Peyer's patch (tissue), 4 donors: ENCODE measurements at regions not wholly inside any gene's neighbourhood (a gene's known extent, or its start where the extent isn't known, plus 50 kb on each side); places are given as distances from the start of the nearest gene placed in this dataset.

ENCODE experiments used
- DNase-seq, 3 donors: peaks; one replicate each; pipeline ENCODE4 v3.0.0-alpha.2; 2017 to 2019
- H3K27ac ChIP-seq, 4 donors: fragments of 200-600 bp; sonication (generic); one replicate each; pipeline ENCODE4 v1.5.1; 2016 to 2019
- H3K27me3 ChIP-seq, 2 donors: fragments of 200-600 bp; sonication (generic); one replicate each; pipeline ENCODE4 v1.5.1; 2019
- H3K36me3 ChIP-seq, 3 donors: fragments of 200-600 bp; sonication (generic); one replicate each; pipeline ENCODE4 v1.5.1; 2016 to 2019
- H3K4me1 ChIP-seq, 4 donors: fragments of 200-600 bp; sonication (generic); one replicate each; pipeline ENCODE4 v1.5.1; 2016 to 2019
- H3K4me3 ChIP-seq, 4 donors: fragments of 200-600 bp; sonication (generic); 1 replicate in 3 of 4; 2 replicates in 1 of 4; pipeline ENCODE4 v1.5.1; 2016 to 2019; ENCODE audit warnings: mild to moderate bottlenecking in 1 of 4
- H3K9me3 ChIP-seq, 4 donors: fragments of 200-600 bp; sonication (generic); one replicate each; pipeline ENCODE4 v1.5.1; 2016 to 2019; ENCODE audit warnings: mild to moderate bottlenecking in 1 of 4
- POLR2A ChIP-seq, 2 donors: fragments of 450-650 bp; IDR thresholded peaks; one replicate each; pipeline ENCODE4 v1.5.1; 2017; ENCODE audit warnings: antibody characterized with exemption in 2 of 2, mild to moderate bottlenecking in 2 of 2, moderate library complexity in 2 of 2
- TF ChIP-seq, protein P1 (sequence below), 6 experiments: fragments of 450-650 bp in 4 of 6; fragments of 200-600 bp in 2 of 6; sonication (generic) in 1 of 6; IDR thresholded peaks; one replicate each; pipeline ENCODE4 v1.5.1; 2017 to 2019; ENCODE audit warnings: antibody characterized with exemption in 6 of 6, mild to moderate bottlenecking in 3 of 6, moderate library complexity in 1 of 6

DNA sequence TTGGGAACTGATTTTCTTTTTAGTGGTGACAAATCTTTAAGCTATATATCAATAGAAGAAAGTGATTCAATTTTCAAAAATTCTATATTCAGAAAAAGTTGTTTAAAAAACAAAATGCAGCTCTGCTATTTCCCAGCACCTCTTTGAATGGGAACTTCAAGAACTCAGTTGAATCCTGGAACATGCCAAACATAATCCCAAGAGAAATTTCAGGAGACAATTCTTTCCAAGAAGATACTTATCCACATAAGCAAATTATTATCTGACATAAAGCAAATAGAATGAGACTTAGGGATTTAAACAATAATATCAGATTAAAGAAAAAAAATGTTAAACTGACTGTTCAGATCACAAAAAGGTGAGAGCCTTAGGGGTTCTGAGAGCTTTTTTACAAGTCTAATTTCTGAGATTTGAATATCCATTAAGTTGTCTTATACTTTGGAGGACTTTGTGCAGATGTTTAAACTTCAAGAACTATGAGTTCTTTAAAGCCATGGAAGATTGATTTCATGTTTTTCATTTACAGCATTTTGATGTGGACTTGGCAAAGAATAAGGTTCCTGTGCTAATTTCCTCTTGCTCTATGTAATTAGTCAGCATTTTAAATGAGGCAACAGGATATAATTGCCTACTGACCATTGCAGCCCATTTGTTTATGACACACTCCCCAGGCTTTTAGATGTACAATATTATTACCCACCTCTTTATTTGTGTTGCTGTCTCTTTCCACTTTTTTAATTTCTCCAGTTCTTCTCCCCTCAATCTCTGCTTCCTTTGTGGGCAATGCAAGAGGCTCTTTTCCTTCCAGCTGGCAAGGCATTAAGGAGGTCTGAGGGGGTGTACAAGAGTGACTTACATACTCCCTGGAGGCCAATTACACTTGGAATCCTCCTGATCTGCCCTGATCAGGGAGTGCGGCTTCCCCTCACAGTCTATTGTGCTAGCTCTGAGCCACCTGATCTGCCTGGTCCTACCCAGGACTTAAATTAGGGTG is 419.1 kb downstream of the NR2F1-AS1 start:
- DNase-seq, result no peak
- Histone ChIP-seq H3K36me3 (no peaks in the 10 kb centered on the region), H3K27ac (no peak overlapping the region), H3K4me1 (no peaks in the 10 kb centered on the region), H3K9me3 (no peaks in the 10 kb centered on the region), H3K4me3 (no peak overlapping the region), H3K27me3 (no peaks in the 10 kb centered on the region)
- TF ChIP-seq, protein P1, sequence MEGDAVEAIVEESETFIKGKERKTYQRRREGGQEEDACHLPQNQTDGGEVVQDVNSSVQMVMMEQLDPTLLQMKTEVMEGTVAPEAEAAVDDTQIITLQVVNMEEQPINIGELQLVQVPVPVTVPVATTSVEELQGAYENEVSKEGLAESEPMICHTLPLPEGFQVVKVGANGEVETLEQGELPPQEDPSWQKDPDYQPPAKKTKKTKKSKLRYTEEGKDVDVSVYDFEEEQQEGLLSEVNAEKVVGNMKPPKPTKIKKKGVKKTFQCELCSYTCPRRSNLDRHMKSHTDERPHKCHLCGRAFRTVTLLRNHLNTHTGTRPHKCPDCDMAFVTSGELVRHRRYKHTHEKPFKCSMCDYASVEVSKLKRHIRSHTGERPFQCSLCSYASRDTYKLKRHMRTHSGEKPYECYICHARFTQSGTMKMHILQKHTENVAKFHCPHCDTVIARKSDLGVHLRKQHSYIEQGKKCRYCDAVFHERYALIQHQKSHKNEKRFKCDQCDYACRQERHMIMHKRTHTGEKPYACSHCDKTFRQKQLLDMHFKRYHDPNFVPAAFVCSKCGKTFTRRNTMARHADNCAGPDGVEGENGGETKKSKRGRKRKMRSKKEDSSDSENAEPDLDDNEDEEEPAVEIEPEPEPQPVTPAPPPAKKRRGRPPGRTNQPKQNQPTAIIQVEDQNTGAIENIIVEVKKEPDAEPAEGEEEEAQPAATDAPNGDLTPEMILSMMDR (IDR thresholded peaks at IDR 0.05), result no peak
- TF ChIP-seq POLR2A (IDR thresholded peaks at IDR 0.05), result no peak

DNA sequence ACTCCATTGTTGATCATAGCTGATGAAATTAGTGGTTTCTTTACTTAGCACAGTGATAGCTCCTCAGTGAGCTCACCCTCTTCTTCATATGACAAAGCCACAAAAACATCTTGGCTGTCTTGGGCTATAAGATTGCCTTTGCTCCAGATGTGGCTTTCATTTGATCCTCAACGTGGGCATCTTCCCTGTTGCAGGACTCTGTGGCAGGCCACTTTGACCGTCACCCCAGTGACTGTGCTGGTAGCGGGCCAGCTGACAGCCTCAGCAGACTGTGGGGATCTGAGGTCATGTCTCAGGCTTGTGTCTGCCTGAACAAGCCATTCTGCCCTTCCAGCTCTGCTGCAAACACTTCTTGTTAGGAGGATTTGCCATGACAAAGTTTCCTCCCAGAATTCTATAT is 422.2 kb downstream of the NR2F1-AS1 start:
- no peak for TF ChIP-seq POLR2A (IDR thresholded peaks at IDR 0.05)
- H3K36me3 ChIP-seq, result no peaks in the 10 kb centered on the region
- no peaks in the 10 kb centered on the region for H3K9me3 ChIP-seq
- H3K4me3 ChIP-seq, result no peak overlapping the region
- no peaks in the 10 kb centered on the region for H3K27me3 ChIP-seq
- no peak overlapping the region for H3K27ac ChIP-seq
- H3K4me1 ChIP-seq, result no peaks in the 10 kb centered on the region
- no peak for DNase-seq

DNA sequence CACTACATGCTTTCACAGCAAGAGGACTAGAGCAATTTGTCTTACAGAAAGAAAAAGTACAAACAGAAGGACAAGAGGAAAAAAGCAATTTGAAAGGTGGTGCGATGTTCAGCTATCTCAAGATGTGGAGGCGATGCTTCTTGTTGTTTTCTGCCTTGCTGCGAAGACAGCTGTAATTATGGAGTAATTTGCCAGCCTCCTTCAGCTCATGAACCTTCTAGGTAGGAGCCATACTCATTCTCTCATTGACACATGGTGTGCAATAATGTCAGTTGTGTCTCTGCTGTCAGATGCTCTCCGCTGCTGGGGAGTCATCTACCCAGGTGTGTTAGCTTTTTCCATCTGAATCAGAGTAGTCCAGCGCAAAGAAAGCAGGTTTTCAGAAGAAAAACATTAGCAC is 424.5 kb downstream of the NR2F1-AS1 start:
- Histone ChIP-seq H3K9me3 (no peaks in the 10 kb centered on the region), H3K4me3 (no peak overlapping the region), H3K4me1 (no peaks in the 10 kb centered on the region), H3K27me3 (no peaks in the 10 kb centered on the region), H3K36me3 (no peaks in the 10 kb centered on the region), H3K27ac (no peak overlapping the region)
- TF ChIP-seq, protein P1 (IDR thresholded peaks at IDR 0.05), result no peak
- no peak for TF ChIP-seq POLR2A (IDR thresholded peaks at IDR 0.05)
- DNase-seq, result no peak

- H3K9me3 ChIP-seq, result no peaks in the 10 kb centered on the region
- H3K36me3 ChIP-seq, result no peaks in the 10 kb centered on the region
- H3K27me3 ChIP-seq, result no peaks in the 10 kb centered on the region
- H3K27ac ChIP-seq, result no peak overlapping the region
- H3K4me3 ChIP-seq, result no peak overlapping the region
- no peak for DNase-seq
- no peaks in the 10 kb centered on the region for H3K4me1 ChIP-seq
- no peak for TF ChIP-seq POLR2A (IDR thresholded peaks at IDR 0.05)
- TF ChIP-seq, protein P1 (IDR thresholded peaks at IDR 0.05), result no peak
Observed at GRCh38 chr5:93154535-93154934, 426.5 kb downstream of the NR2F1-AS1 start.

GRCh38 chr5:93153461-93153860 is 427.6 kb downstream of the NR2F1-AS1 start:
- H3K27me3 ChIP-seq, result no peaks in the 10 kb centered on the region
- H3K36me3 ChIP-seq, result no peaks in the 10 kb centered on the region
- no peak for TF ChIP-seq POLR2A (IDR thresholded peaks at IDR 0.05)
- TF ChIP-seq, protein P1 (IDR thresholded peaks at IDR 0.05), result no peak
- no peaks in the 10 kb centered on the region for H3K4me1 ChIP-seq
- no peak overlapping the region for H3K27ac ChIP-seq
- H3K4me3 ChIP-seq, result no peak overlapping the region
- no peaks in the 10 kb centered on the region for H3K9me3 ChIP-seq
- DNase-seq, result no peak

DNA sequence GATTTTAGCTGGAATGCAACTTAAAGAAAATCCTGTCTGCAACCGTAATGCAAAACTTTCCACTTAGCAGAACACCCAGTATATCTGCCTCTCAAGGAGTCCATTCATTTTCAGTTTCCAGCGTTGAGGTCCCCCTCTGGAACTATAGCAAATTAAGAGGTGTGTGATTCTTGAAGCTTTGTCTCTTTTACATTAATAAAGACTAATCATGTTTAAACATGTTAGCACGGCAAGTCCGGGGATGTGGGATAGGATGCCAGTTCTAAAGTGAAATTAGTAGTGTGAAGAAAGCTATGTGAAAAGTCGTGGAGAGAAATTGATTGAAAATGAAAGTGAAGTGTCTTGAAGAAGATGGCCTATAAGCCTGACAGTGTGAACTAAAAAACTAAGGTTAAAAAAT is 429.1 kb downstream of the NR2F1-AS1 start:
- Histone ChIP-seq H3K9me3 (no peaks in the 10 kb centered on the region), H3K36me3 (no peaks in the 10 kb centered on the region), H3K27me3 (no peaks in the 10 kb centered on the region), H3K4me1 (no peaks in the 10 kb centered on the region), H3K27ac (no peak overlapping the region), H3K4me3 (no peak overlapping the region)
- TF ChIP-seq, protein P1 (IDR thresholded peaks at IDR 0.05), result no peak
- TF ChIP-seq POLR2A (IDR thresholded peaks at IDR 0.05), result no peak
- no peak for DNase-seq
